ENCODE measurements at regions not wholly inside any gene's neighbourhood (a gene's known extent, or its start where the extent isn't known, plus 50 kb on each side); places are given as distances from the start of the nearest gene placed in this dataset.

- peak in 1 of 2 experiments; percentile 87; a peak in 1 of 3 replicates for TF ChIP-seq CBX3 (IDR thresholded peaks at IDR 0.05; ENCODE audit: borderline replicate concordance in 1 of 2, low read length in 2 of 2)
- TF ChIP-seq POLR2A (conservative IDR thresholded peaks at IDR 0.05) = peak; percentile 64
- no peak for TF ChIP-seq NR2C2 (CRISPR knock-in tag; IDR thresholded peaks at IDR 0.05)
- TF ChIP-seq NR2C2 (tag; IDR thresholded peaks at IDR 0.05) = no peak; the same call in 1 of the 2 replicates
- TF ChIP-seq NBN (IDR thresholded peaks at IDR 0.05; ENCODE audit: low read depth) = peak; percentile 75; the same call in 1 of the 2 replicates
- TF ChIP-seq ZBTB2 (IDR thresholded peaks at IDR 0.05) = peak; percentile 75; the same call in 1 of the 2 replicates
- TF ChIP-seq TAF9B (IDR thresholded peaks at IDR 0.05; ENCODE audit: partially characterized antibody) = peak; percentile 39
- peak; percentile 74 for TF ChIP-seq RBFOX2 (IDR thresholded peaks at IDR 0.05; ENCODE audit: low read depth, low read length)
- TF ChIP-seq GTF2E2 (tag; IDR thresholded peaks at IDR 0.05) = peak; percentile 25; the same call in 1 of the 2 replicates
- peak; percentile 50 for TF ChIP-seq KDM5B (IDR thresholded peaks at IDR 0.05; ENCODE audit: insufficient replicate concordance, low read depth, low read length)
- TF ChIP-seq, protein P1, sequence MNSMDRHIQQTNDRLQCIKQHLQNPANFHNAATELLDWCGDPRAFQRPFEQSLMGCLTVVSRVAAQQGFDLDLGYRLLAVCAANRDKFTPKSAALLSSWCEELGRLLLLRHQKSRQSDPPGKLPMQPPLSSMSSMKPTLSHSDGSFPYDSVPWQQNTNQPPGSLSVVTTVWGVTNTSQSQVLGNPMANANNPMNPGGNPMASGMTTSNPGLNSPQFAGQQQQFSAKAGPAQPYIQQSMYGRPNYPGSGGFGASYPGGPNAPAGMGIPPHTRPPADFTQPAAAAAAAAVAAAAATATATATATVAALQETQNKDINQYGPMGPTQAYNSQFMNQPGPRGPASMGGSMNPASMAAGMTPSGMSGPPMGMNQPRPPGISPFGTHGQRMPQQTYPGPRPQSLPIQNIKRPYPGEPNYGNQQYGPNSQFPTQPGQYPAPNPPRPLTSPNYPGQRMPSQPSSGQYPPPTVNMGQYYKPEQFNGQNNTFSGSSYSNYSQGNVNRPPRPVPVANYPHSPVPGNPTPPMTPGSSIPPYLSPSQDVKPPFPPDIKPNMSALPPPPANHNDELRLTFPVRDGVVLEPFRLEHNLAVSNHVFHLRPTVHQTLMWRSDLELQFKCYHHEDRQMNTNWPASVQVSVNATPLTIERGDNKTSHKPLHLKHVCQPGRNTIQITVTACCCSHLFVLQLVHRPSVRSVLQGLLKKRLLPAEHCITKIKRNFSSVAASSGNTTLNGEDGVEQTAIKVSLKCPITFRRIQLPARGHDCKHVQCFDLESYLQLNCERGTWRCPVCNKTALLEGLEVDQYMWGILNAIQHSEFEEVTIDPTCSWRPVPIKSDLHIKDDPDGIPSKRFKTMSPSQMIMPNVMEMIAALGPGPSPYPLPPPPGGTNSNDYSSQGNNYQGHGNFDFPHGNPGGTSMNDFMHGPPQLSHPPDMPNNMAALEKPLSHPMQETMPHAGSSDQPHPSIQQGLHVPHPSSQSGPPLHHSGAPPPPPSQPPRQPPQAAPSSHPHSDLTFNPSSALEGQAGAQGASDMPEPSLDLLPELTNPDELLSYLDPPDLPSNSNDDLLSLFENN (IDR thresholded peaks at IDR 0.05; ENCODE audit: low read depth in 2 of 2, low read length in 2 of 2) = peak in 1 of 2 experiments; percentile 4; a peak in 1 of 4 replicates
- TF ChIP-seq PML (IDR thresholded peaks at IDR 0.05; ENCODE audit: low read length) = no peak
- TF ChIP-seq, protein P2, sequence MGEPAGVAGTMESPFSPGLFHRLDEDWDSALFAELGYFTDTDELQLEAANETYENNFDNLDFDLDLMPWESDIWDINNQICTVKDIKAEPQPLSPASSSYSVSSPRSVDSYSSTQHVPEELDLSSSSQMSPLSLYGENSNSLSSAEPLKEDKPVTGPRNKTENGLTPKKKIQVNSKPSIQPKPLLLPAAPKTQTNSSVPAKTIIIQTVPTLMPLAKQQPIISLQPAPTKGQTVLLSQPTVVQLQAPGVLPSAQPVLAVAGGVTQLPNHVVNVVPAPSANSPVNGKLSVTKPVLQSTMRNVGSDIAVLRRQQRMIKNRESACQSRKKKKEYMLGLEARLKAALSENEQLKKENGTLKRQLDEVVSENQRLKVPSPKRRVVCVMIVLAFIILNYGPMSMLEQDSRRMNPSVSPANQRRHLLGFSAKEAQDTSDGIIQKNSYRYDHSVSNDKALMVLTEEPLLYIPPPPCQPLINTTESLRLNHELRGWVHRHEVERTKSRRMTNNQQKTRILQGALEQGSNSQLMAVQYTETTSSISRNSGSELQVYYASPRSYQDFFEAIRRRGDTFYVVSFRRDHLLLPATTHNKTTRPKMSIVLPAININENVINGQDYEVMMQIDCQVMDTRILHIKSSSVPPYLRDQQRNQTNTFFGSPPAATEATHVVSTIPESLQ (CRISPR knock-in tag; IDR thresholded peaks at IDR 0.05) = no peak
- peak; percentile 44; the same call in 1 of the 2 replicates for TF ChIP-seq MBD2 (IDR thresholded peaks at IDR 0.05; ENCODE audit: borderline replicate concordance, low read depth)
- TF ChIP-seq GATAD2A (IDR thresholded peaks at IDR 0.05) = peak; percentile 94
- peak; percentile 48; the same call in 1 of the 2 replicates for TF ChIP-seq SMAD4 (CRISPR knock-in tag; conservative IDR thresholded peaks at IDR 0.05)
- TF ChIP-seq RFX5 (IDR thresholded peaks at IDR 0.05; ENCODE audit: low read depth, low read length) = no peak
- peak; percentile 89; the same call in 1 of the 2 replicates for TF ChIP-seq MTA3 (IDR thresholded peaks at IDR 0.05; ENCODE audit: borderline replicate concordance)
- peak; percentile 82 for TF ChIP-seq TBP (optimal IDR thresholded peaks at IDR 0.05; ENCODE audit: low read depth, low read length)
- TF ChIP-seq, protein P3, sequence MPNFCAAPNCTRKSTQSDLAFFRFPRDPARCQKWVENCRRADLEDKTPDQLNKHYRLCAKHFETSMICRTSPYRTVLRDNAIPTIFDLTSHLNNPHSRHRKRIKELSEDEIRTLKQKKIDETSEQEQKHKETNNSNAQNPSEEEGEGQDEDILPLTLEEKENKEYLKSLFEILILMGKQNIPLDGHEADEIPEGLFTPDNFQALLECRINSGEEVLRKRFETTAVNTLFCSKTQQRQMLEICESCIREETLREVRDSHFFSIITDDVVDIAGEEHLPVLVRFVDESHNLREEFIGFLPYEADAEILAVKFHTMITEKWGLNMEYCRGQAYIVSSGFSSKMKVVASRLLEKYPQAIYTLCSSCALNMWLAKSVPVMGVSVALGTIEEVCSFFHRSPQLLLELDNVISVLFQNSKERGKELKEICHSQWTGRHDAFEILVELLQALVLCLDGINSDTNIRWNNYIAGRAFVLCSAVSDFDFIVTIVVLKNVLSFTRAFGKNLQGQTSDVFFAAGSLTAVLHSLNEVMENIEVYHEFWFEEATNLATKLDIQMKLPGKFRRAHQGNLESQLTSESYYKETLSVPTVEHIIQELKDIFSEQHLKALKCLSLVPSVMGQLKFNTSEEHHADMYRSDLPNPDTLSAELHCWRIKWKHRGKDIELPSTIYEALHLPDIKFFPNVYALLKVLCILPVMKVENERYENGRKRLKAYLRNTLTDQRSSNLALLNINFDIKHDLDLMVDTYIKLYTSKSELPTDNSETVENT (CRISPR knock-in tag; IDR thresholded peaks at IDR 0.05) = peak; percentile 68; the same call in 1 of the 2 replicates
Observed at GRCh38 chr6:11921017-11921438, 91.1 kb upstream of the HIVEP1 start (continued).

All from K562 (cell line).